ENCODE measurements at regions not wholly inside any gene's neighbourhood (a gene's known extent, or its start where the extent isn't known, plus 50 kb on each side); places are given as distances from the start of the nearest gene placed in this dataset.

GRCh38 chr2:8107621-8108378, 574.1 kb upstream of the ID2 start:
- H3K36me3 ChIP-seq: no peaks in the 10 kb centered on the region
- intact Hi-C loops (cut with DNase I): no loop called here
- no peak for DNase-seq (ENCODE audit: extremely low spot score)
- no peak for TF ChIP-seq POLR2AphosphoS5 (IDR thresholded peaks at IDR 0.05)
- TF ChIP-seq EP300 (IDR thresholded peaks at IDR 0.05): no peak
- no peak for TF ChIP-seq POLR2A (IDR thresholded peaks at IDR 0.05; ENCODE audit: low read depth)
- no peak for TF ChIP-seq CTCF (IDR thresholded peaks at IDR 0.05)
- no peak overlapping the region for H3K4me3 ChIP-seq
- H3K4me1 ChIP-seq: peaks cover 0 to 17% (median 12%) of the 10 kb centered on the region in 4 donors
- WGBS: 89% methylated on average over 4 of the region's 5 CpGs
- no peaks in the 10 kb centered on the region for H3K27me3 ChIP-seq
- H3K9me3 ChIP-seq: no peaks in the 10 kb centered on the region
- H3K27ac ChIP-seq (replicated peaks in 1 of 4): no peak overlapping the region

- intact Hi-C loops (cut with DNase I): no loop called here
- no peak overlapping the region for H3K4me3 ChIP-seq
- no peak for TF ChIP-seq POLR2A (IDR thresholded peaks at IDR 0.05; ENCODE audit: low read depth)
- TF ChIP-seq EP300 (IDR thresholded peaks at IDR 0.05): no peak
- TF ChIP-seq POLR2AphosphoS5 (IDR thresholded peaks at IDR 0.05): no peak
- TF ChIP-seq CTCF (IDR thresholded peaks at IDR 0.05): no peak
- WGBS: 90% methylated on average over 2 of the region's 2 CpGs
- no peaks in the 10 kb centered on the region for H3K27me3 ChIP-seq
- H3K9me3 ChIP-seq: no peaks in the 10 kb centered on the region
- H3K4me1 ChIP-seq: no peaks in the 10 kb centered on the region
- no peaks in the 10 kb centered on the region for H3K36me3 ChIP-seq
- no peak overlapping the region for H3K27ac ChIP-seq (replicated peaks in 1 of 4)
- no peak for DNase-seq (ENCODE audit: extremely low spot score)
These were observed 571.1 kb upstream of the ID2 start for GRCh38 chr2:8110716-8111115.

- no peak for DNase-seq (ENCODE audit: extremely low spot score)
- Histone ChIP-seq H3K27ac (replicated peaks in 1 of 4) (no peak overlapping the region), H3K36me3 (no peaks in the 10 kb centered on the region), H3K4me3 (no peak overlapping the region), H3K4me1 (no peaks in the 10 kb centered on the region), H3K9me3 (no peaks in the 10 kb centered on the region), H3K27me3 (no peaks in the 10 kb centered on the region)
- intact Hi-C loops (cut with DNase I): no loop called here
- no peak for TF ChIP-seq POLR2AphosphoS5 (IDR thresholded peaks at IDR 0.05)
- TF ChIP-seq EP300 (IDR thresholded peaks at IDR 0.05): no peak
- no peak for TF ChIP-seq POLR2A (IDR thresholded peaks at IDR 0.05; ENCODE audit: low read depth)
- no peak for TF ChIP-seq CTCF (IDR thresholded peaks at IDR 0.05)
- 75% methylated on average over 1 of the region's 1 CpG for WGBS
These were observed 570.7 kb upstream of the ID2 start for GRCh38 chr2:8111193-8111592.

DNA sequence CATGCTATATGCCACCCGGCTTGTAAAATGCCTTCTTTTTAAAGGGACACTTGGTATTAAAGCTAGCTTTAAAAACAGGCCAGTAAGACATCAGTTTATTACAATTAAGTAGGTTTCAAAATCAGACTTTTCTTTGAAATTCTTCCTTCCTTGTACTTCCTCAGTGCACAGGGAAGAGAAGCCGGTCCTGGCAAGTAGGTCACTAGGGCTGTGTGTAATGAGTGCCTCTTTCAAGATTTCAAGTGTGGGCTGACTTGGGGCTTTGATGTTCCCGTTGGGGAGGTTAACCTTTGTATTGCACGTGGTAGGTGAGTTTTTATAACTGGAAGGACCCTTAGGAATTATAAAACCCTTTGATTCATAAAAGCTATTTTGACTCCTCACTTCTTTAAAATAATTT, 566.4 kb upstream of the ID2 start:
- intact Hi-C loops (cut with DNase I): no loop called here
- no peak for TF ChIP-seq POLR2A (IDR thresholded peaks at IDR 0.05; ENCODE audit: low read depth)
- TF ChIP-seq EP300 (IDR thresholded peaks at IDR 0.05): no peak
- TF ChIP-seq CTCF (IDR thresholded peaks at IDR 0.05): no peak
- TF ChIP-seq POLR2AphosphoS5 (IDR thresholded peaks at IDR 0.05): no peak
- DNase-seq (ENCODE audit: extremely low spot score): no peak

GRCh38 chr2:8115966-8116365, 565.9 kb upstream of the ID2 start:
- TF ChIP-seq EP300 (IDR thresholded peaks at IDR 0.05) (no peak), CTCF (IDR thresholded peaks at IDR 0.05) (no peak)
- 94% methylated on average over 3 of the region's 3 CpGs for WGBS
- H3K36me3 ChIP-seq: no peaks in the 10 kb centered on the region
- H3K4me1 ChIP-seq: peaks cover 13 to 20% (median 18%) of the 10 kb centered on the region in 4 donors
- H3K9me3 ChIP-seq: no peaks in the 10 kb centered on the region
- intact Hi-C loops (cut with DNase I): no loop called here
- no peaks in the 10 kb centered on the region for H3K27me3 ChIP-seq
- no peak overlapping the region for H3K4me3 ChIP-seq
- no peak overlapping the region for H3K27ac ChIP-seq (replicated peaks in 1 of 4)
- no peak for DNase-seq (ENCODE audit: extremely low spot score)

More for the DNA sequence above, 566.4 kb upstream of the ID2 start:
- no peaks in the 10 kb centered on the region for H3K9me3 ChIP-seq
- H3K36me3 ChIP-seq: no peaks in the 10 kb centered on the region
- no peak overlapping the region for H3K4me3 ChIP-seq
- H3K27me3 ChIP-seq: no peaks in the 10 kb centered on the region
- H3K27ac ChIP-seq (replicated peaks in 1 of 4): no peak overlapping the region
- peaks cover 13 to 15% (median 14%) of the 10 kb centered on the region in 4 donors for H3K4me1 ChIP-seq
- 87% methylated on average over 4 of the region's 4 CpGs for WGBS

All from esophagus muscularis mucosa (tissue), 4 donors.